OCI-LY1 (cell line): ENCODE measurements at regions not wholly inside any gene's neighbourhood (a gene's known extent, or its start where the extent isn't known, plus 50 kb on each side); places are given as distances from the start of the nearest gene placed in this dataset.

Experiments
- H2AFZ ChIP-seq: fragments of 200-600 bp; sonication (generic), shearing (Covaris generic); 2 replicates; pipeline ENCODE4 v1.6.0; 2014; ENCODE audit warnings: antibody characterized with exemption, mild to moderate bottlenecking, low read length
- H3F3A ChIP-seq: fragments of 200-600 bp; sonication (generic), shearing (Covaris generic); 2 replicates; pipeline ENCODE4 v1.6.0; 2014; ENCODE audit warnings: mild to moderate bottlenecking, antibody characterized with exemption, low read length, moderate library complexity; ENCODE audit not compliant: insufficient read depth
- H3K27ac ChIP-seq: fragments of 200-600 bp; sonication (generic); 2 replicates; pipeline ENCODE4 v1.5.1; 2014; ENCODE audit warnings: low read length, mixed run types, mild to moderate bottlenecking, low read depth; ENCODE audit not compliant: poor library complexity, severe bottlenecking
- H3K27me3 ChIP-seq: fragments of 200-600 bp; sonication (generic); 2 replicates; pipeline ENCODE4 v1.6.0; 2014; ENCODE audit warnings: antibody characterized with exemption, mild to moderate bottlenecking, low read length, moderate library complexity; ENCODE audit not compliant: insufficient read depth
- H3K36me3 ChIP-seq: fragments of 200-600 bp; sonication (generic); 2 replicates; pipeline ENCODE4 v1.6.1; 2014; ENCODE audit warnings: mild to moderate bottlenecking, antibody characterized with exemption, low read length, moderate library complexity, mixed read lengths; ENCODE audit not compliant: insufficient read depth
- H3K4me1 ChIP-seq: fragments of 200-600 bp; sonication (generic); 2 replicates; pipeline ENCODE4 v1.5.1; 2014; ENCODE audit warnings: mild to moderate bottlenecking, low read length, moderate library complexity; ENCODE audit not compliant: insufficient read depth, severe bottlenecking
- H3K4me2 ChIP-seq: fragments of 200-600 bp; sonication (generic), shearing (Covaris generic); 2 replicates; pipeline ENCODE4 v1.6.1; 2014; ENCODE audit warnings: low read length
- H3K4me3 ChIP-seq: fragments of 200-600 bp; sonication (generic); 2 replicates; pipeline ENCODE4 v1.5.1; 2014; ENCODE audit warnings: low read length, low read depth, mild to moderate bottlenecking, mixed read lengths; ENCODE audit not compliant: poor library complexity, severe bottlenecking
- H3K79me2 ChIP-seq: fragments of 200-600 bp; shearing (Covaris generic); 2 replicates; pipeline ENCODE4 v1.6.1; 2016; ENCODE audit warnings: mixed run types, low read length, mixed read lengths; ENCODE audit not compliant: insufficient read depth
- H3K9ac ChIP-seq: fragments of 200-600 bp; sonication (generic), shearing (Covaris generic); 2 replicates; pipeline ENCODE4 v1.6.1; 2014; ENCODE audit warnings: mild to moderate bottlenecking, low read length, mixed read lengths
- H3K9me2 ChIP-seq: fragments of 200-600 bp; sonication (generic), shearing (Covaris generic); 2 replicates; pipeline ENCODE4 v1.6.1; 2014; ENCODE audit warnings: low read depth, mild to moderate bottlenecking, low read length, mixed read lengths
- H3K9me3 ChIP-seq: fragments of 200-600 bp; shearing (Covaris generic); 2 replicates; pipeline ENCODE4 v1.6.1; 2014; ENCODE audit warnings: low read length, mixed read lengths
- H4K20me1 ChIP-seq: fragments of 200-600 bp; sonication (generic), shearing (Covaris generic); 2 replicates; pipeline ENCODE4 v1.6.0; 2016; ENCODE audit warnings: mild to moderate bottlenecking, low read length; ENCODE audit not compliant: insufficient read depth
- CTCF ChIP-seq: fragments of 200-600 bp; sonication (generic), shearing (Covaris generic); IDR thresholded peaks from 2 replicates; pipeline ENCODE4 v1.5.1; 2017; ENCODE audit warnings: mild to moderate bottlenecking, antibody characterized with exemption, low read length, moderate library complexity, mixed read lengths
- EZH2 ChIP-seq: fragments of 200-600 bp; sonication (generic), shearing (Covaris generic); IDR thresholded peaks from 2 replicates; pipeline ENCODE4 v1.8.0; 2017; ENCODE audit warnings: borderline replicate concordance, mixed run types, mild to moderate bottlenecking, antibody characterized with exemption, low read length, moderate library complexity, mixed read lengths

- H3K9ac ChIP-seq: no peak overlapping the region
- no peak overlapping the region for H2AFZ ChIP-seq
- H4K20me1 ChIP-seq: no peaks in the 10 kb centered on the region
- no peaks in the 10 kb centered on the region for H3K4me1 ChIP-seq
- no peak overlapping the region for H3K4me3 ChIP-seq
- H3K79me2 ChIP-seq: no peaks in the 10 kb centered on the region
- H3K9me2 ChIP-seq: no peaks in the 10 kb centered on the region
- no peaks in the 10 kb centered on the region for H3K36me3 ChIP-seq
- no peaks in the 10 kb centered on the region for H3F3A ChIP-seq
- no peaks in the 10 kb centered on the region for H3K9me3 ChIP-seq
- H3K27me3 ChIP-seq: no peaks in the 10 kb centered on the region
- no peak overlapping the region for H3K4me2 ChIP-seq
- no peak for TF ChIP-seq CTCF
- TF ChIP-seq EZH2: no peak
- H3K27ac ChIP-seq: no peak overlapping the region
Observed at GRCh38 chr3:4119119-4119518, 184.1 kb upstream of the SETMAR start.

- no peak for TF ChIP-seq CTCF
- TF ChIP-seq EZH2: no peak
- no peaks in the 10 kb centered on the region for H3K79me2 ChIP-seq
Observed at GRCh38 chr3:4125576-4125975, 177.6 kb upstream of the SETMAR start.

GRCh38 chr3:4138150-4138785 lies 164.9 kb upstream of the SETMAR start:
- Histone ChIP-seq H3K4me1 (no peaks in the 10 kb centered on the region), H4K20me1 (no peaks in the 10 kb centered on the region), H3K27me3 (no peaks in the 10 kb centered on the region), H3K9me2 (no peaks in the 10 kb centered on the region), H3K27ac (no peak overlapping the region), H3K4me3 (no peak overlapping the region), H3K36me3 (no peaks in the 10 kb centered on the region), H2AFZ (no peak overlapping the region), H3K4me2 (no peak overlapping the region), H3K9me3 (no peaks in the 10 kb centered on the region), H3K9ac (no peak overlapping the region), H3F3A (no peaks in the 10 kb centered on the region), H3K79me2 (no peaks in the 10 kb centered on the region)
- TF ChIP-seq CTCF: no peak
- TF ChIP-seq EZH2: no peak

More at GRCh38 chr3:4125576-4125975, 177.6 kb upstream of the SETMAR start:
- no peaks in the 10 kb centered on the region for H3K36me3 ChIP-seq
- H3K9me2 ChIP-seq: no peaks in the 10 kb centered on the region
- H3K27me3 ChIP-seq: no peaks in the 10 kb centered on the region
- H3K9me3 ChIP-seq: no peaks in the 10 kb centered on the region
- H3K9ac ChIP-seq: no peak overlapping the region
- no peak overlapping the region for H3K4me3 ChIP-seq
- H4K20me1 ChIP-seq: no peaks in the 10 kb centered on the region
- no peaks in the 10 kb centered on the region for H3F3A ChIP-seq
- H3K4me1 ChIP-seq: no peaks in the 10 kb centered on the region
- H3K4me2 ChIP-seq: no peak overlapping the region
- H2AFZ ChIP-seq: no peak overlapping the region
- H3K27ac ChIP-seq: no peak overlapping the region
